NCI-H524 (cell line): ENCODE measurements at regions not wholly inside any gene's neighbourhood (a gene's known extent, or its start where the extent isn't known, plus 50 kb on each side); places are given as distances from the start of the nearest gene placed in this dataset.
"Not testable (repeated sequence)": the region's sequence is repeated elsewhere in the genome, so short reads cannot be mapped to it uniquely, and the experiment has no call there.

Experiments used
- DNase-seq, 2 experiments: peaks; one replicate each; lab custom pipeline; 2025; lab: John Stamatoyannopoulos, UW

- DNase-seq: not testable (repeated sequence)
Measured at GRCh38 chr3:172579753-172580152, 56.5 kb upstream of the TNFSF10 start.

- DNase-seq: not testable (repeated sequence)
Measured at GRCh38 chr3:172578714-172579113, 55.5 kb upstream of the TNFSF10 start.

GRCh38 chr3:172577987-172578570 is 54.8 kb upstream of the TNFSF10 start:
- peak in 1 of 2 experiments; percentile 34 for DNase-seq

- no peak for DNase-seq
Measured at GRCh38 chr3:172575375-172575774, 52.1 kb upstream of the TNFSF10 start.

- no peak for DNase-seq
Measured at GRCh38 chr3:172573422-172573821, 50.2 kb upstream of the TNFSF10 start.
